Coronary artery (tissue), 2 donors: ENCODE measurements at regions not wholly inside any gene's neighbourhood (a gene's known extent, or its start where the extent isn't known, plus 50 kb on each side); places are given as distances from the start of the nearest gene placed in this dataset.

ENCODE experiments used
- DNase-seq: peaks from one replicate; pipeline ENCODE4 v3.0.0-alpha.2; 2017; ENCODE audit warnings: low spot score
- H3K27ac ChIP-seq, 2 donors: fragments of 200-600 bp; sonication (generic); one replicate each; pipeline ENCODE4 v1.5.1; 2016 to 2019
- H3K4me3 ChIP-seq: fragments of 200-600 bp; sonication (generic); 2 replicates; pipeline ENCODE4 v1.5.1; 2016; ENCODE audit warnings: mild to moderate bottlenecking, moderate library complexity
- TF ChIP-seq, protein P1 (sequence below): fragments of 200-600 bp; sonication (generic); IDR thresholded peaks from one replicate; pipeline ENCODE4 v1.5.1; 2019; ENCODE audit warnings: antibody characterized with exemption

DNA sequence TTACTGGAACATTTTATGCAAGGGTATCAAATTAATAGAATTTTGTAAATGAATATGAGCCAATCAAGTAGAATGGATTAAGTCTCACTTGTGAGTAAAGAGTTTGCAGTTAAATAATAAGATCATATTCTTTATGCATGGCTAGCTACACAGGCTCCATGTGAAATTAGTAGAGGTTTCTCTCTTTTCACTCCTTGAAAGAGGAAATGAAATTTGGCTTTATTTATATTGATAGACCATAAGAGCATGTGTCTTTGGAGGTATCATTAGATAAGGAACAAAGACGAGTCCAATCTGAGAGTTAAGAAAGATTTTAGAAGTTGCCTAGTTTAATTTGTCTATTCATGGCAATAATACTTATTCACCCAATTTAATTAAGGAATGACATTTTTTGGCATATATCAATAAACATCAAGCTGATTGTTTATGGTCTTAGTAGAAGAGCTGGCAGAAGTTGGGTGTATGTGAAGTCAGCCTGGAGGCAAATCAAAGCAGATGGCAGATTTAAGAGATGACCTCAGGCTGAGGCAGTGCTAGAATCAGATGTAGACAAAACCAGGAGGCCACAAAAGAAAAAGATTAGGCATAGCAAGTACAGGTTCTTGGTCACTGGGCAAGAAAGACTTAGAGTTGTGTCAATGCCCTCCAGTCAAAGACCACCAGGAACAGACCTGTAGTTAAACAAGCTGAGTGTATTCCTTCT lies 406.5 kb upstream of the ARHGEF26 start:
- no peak overlapping the region for H3K27ac ChIP-seq
- DNase-seq = no peak
- TF ChIP-seq, protein P1, sequence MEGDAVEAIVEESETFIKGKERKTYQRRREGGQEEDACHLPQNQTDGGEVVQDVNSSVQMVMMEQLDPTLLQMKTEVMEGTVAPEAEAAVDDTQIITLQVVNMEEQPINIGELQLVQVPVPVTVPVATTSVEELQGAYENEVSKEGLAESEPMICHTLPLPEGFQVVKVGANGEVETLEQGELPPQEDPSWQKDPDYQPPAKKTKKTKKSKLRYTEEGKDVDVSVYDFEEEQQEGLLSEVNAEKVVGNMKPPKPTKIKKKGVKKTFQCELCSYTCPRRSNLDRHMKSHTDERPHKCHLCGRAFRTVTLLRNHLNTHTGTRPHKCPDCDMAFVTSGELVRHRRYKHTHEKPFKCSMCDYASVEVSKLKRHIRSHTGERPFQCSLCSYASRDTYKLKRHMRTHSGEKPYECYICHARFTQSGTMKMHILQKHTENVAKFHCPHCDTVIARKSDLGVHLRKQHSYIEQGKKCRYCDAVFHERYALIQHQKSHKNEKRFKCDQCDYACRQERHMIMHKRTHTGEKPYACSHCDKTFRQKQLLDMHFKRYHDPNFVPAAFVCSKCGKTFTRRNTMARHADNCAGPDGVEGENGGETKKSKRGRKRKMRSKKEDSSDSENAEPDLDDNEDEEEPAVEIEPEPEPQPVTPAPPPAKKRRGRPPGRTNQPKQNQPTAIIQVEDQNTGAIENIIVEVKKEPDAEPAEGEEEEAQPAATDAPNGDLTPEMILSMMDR = no peak
- H3K4me3 ChIP-seq = no peak overlapping the region

DNA sequence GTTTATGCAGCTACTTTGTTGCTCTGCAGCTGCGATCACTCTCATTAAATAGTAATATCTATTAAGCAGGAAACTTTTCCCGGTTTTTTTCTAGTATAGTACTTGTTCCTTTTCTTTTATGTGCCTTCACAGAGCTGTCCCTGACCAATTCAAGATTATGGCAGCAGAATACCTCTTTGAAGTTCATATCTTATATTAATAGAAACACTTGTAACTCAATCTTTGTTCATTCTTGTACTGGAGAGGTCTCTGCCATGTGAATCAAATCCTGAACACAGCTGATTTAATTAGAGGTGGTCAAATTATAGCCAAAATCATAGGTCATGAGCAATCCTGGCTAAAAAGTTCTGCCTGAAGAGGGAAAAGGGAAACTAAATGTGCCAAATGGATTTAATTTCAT lies 399.0 kb upstream of the ARHGEF26 start:
- Histone ChIP-seq H3K27ac (no peak overlapping the region), H3K4me3 (no peak overlapping the region)
- TF ChIP-seq, protein P1 = no peak
- DNase-seq = no peak

DNA sequence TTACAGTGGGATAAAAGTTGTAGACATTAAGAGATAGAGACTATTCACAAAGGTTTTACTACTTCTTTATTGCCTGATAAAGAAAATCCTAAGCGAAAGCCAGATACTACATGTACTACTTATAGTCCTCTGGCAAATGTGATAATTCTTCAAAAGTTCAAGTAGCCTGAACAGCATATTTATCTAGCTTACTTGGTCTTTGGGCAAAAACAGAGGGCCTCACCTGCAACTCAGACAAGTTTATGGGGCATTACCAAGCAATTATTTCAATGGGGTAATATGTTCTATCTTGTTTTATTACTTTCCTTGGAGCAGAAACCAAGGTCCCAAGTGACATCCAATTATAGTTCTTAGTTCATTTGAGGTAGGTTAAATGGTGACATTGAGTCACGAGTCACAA lies 390.1 kb upstream of the ARHGEF26 start:
- TF ChIP-seq, protein P1 = no peak
- H3K4me3 ChIP-seq = no peak overlapping the region
- H3K27ac ChIP-seq = no peak overlapping the region
- DNase-seq = no peak

DNA sequence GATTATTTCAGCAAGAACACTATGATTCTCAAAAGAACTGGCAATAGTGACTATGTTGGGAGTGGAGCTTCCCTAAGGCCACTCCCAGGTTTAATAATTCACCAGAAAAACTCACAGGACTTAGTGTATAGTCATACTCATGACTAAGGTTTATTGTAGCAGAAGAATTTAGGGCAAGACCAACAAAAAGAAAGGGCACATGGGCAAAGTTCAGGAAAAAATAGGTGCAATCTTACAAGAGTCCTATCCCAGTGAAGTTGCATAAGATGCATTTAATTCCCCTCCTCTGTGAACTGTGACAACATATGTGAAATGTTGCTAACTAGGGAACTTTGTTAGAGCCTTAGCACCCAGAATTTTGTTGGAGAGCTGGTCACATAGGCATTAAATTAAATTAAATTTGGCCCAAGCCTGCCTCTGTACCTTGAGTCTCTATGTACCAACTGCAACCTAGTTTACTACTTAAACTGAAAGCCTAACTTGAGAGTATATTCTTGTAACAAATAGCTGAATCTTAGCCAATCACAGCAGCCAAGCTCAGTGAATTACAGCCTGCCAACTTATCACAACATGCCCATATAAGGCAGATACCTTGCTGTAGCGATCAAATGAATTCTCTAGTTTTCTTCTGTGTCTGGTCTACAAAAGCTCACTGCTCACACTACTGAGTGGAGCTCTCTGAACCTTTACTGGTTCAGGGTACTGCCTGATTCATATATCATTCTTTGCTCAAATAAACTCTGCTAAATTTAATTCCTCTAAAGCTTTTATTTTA lies 386.2 kb upstream of the ARHGEF26 start:
- Histone ChIP-seq H3K27ac (no peak overlapping the region), H3K4me3 (no peak overlapping the region)
- TF ChIP-seq, protein P1 = no peak
- no peak for DNase-seq

DNA sequence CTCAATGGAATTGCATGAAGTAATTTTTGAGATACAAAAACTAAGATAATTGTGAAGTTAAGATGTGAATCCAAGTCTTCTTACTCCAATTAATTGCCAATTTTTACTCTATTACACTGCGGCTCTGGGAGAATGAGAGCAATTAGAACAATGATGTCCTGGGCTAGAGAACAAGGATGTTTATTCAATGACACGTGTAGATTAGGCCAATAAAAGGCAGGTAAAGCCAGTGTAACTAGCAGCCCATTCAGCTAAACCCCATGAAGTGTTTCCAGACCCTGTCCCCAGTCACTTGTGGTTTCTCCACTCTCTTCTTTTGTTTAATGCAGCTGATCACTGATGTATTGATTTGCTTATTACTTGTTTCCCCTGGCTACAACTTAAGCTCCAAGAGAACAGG lies 381.1 kb upstream of the ARHGEF26 start:
- Histone ChIP-seq H3K27ac (no peak overlapping the region), H3K4me3 (no peak overlapping the region)
- DNase-seq = no peak
- TF ChIP-seq, protein P1 = no peak

DNA sequence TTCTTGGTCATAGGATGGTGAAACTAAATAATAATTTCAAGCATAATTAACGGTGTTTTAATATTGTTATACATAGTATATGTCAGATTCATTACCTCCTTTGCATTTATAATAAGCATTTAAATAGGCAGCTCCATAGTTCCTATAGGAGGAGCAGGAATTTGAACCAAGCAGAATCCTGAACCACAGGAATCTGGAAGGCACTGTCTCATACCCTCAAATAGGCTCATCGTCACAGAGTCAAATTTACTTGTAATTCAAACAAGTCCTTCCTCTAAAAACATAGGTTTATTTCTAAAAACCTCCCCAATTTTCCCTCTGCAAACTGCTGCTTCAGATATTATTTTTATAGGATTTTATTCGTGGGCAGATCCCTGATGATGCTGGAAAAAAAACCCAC lies 376.3 kb upstream of the ARHGEF26 start:
- no peak for DNase-seq
- Histone ChIP-seq H3K27ac (no peak overlapping the region), H3K4me3 (no peak overlapping the region)
- TF ChIP-seq, protein P1 = no peak

DNA sequence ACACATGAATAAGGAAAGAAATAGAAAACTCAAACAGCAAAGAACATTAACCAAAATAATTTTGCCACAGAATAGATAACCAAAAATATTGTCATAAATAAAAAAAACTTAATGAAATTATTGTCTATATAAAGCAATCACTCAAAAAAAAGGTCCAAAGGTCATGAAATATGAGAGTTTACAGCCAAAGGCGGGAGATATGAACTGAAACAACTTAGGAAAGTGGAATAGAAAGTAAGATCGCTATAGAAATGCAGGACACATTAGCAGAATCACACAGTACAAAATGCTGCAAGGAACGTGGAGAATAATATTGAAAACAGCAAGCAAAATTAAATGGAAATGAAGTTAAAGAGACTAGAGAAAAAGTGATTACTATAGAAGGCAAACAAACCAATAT lies 375.0 kb upstream of the ARHGEF26 start:
- no peak for DNase-seq
- TF ChIP-seq, protein P1 = no peak
- H3K27ac ChIP-seq = no peak overlapping the region
- no peak overlapping the region for H3K4me3 ChIP-seq
